Peyer's patch (tissue), 4 donors: ENCODE measurements at regions not wholly inside any gene's neighbourhood (a gene's known extent, or its start where the extent isn't known, plus 50 kb on each side); places are given as distances from the start of the nearest gene placed in this dataset.

ENCODE experiments used
- DNase-seq, 3 donors: peaks; one replicate each; pipeline ENCODE4 v3.0.0-alpha.2; 2017 to 2019
- H3K27ac ChIP-seq, 4 donors: fragments of 200-600 bp; sonication (generic); one replicate each; pipeline ENCODE4 v1.5.1; 2016 to 2019
- H3K27me3 ChIP-seq, 2 donors: fragments of 200-600 bp; sonication (generic); one replicate each; pipeline ENCODE4 v1.5.1; 2019
- H3K36me3 ChIP-seq, 3 donors: fragments of 200-600 bp; sonication (generic); one replicate each; pipeline ENCODE4 v1.5.1; 2016 to 2019
- H3K4me1 ChIP-seq, 4 donors: fragments of 200-600 bp; sonication (generic); one replicate each; pipeline ENCODE4 v1.5.1; 2016 to 2019
- H3K4me3 ChIP-seq, 4 donors: fragments of 200-600 bp; sonication (generic); 1 replicate in 3 of 4; 2 replicates in 1 of 4; pipeline ENCODE4 v1.5.1; 2016 to 2019; ENCODE audit warnings: mild to moderate bottlenecking in 1 of 4
- H3K9me3 ChIP-seq, 4 donors: fragments of 200-600 bp; sonication (generic); one replicate each; pipeline ENCODE4 v1.5.1; 2016 to 2019; ENCODE audit warnings: mild to moderate bottlenecking in 1 of 4
- CTCF ChIP-seq, 6 experiments: fragments of 450-650 bp in 4 of 6; fragments of 200-600 bp in 2 of 6; sonication (generic) in 1 of 6; IDR thresholded peaks; one replicate each; pipeline ENCODE4 v1.5.1; 2017 to 2019; ENCODE audit warnings: antibody characterized with exemption in 6 of 6, mild to moderate bottlenecking in 3 of 6, moderate library complexity in 1 of 6
- POLR2A ChIP-seq, 2 donors: fragments of 450-650 bp; IDR thresholded peaks; one replicate each; pipeline ENCODE4 v1.5.1; 2017; ENCODE audit warnings: antibody characterized with exemption in 2 of 2, mild to moderate bottlenecking in 2 of 2, moderate library complexity in 2 of 2

GRCh38 chr15:35665896-35666536 is 120.1 kb upstream of the DPH6 start:
- no peaks in the 10 kb centered on the region for H3K9me3 ChIP-seq
- TF ChIP-seq CTCF (IDR thresholded peaks at IDR 0.05) (no peak), POLR2A (IDR thresholded peaks at IDR 0.05) (no peak)
- DNase-seq = no peak
- no peak overlapping the region for H3K4me3 ChIP-seq
- H3K27me3 ChIP-seq = no peaks in the 10 kb centered on the region
- no peaks in the 10 kb centered on the region for H3K4me1 ChIP-seq
- H3K36me3 ChIP-seq = no peaks in the 10 kb centered on the region
- no peak overlapping the region for H3K27ac ChIP-seq

- TF ChIP-seq POLR2A (IDR thresholded peaks at IDR 0.05) = no peak
- H3K9me3 ChIP-seq = no peaks in the 10 kb centered on the region
- no peaks in the 10 kb centered on the region for H3K36me3 ChIP-seq
- H3K4me3 ChIP-seq = no peak overlapping the region
- H3K4me1 ChIP-seq = no peaks in the 10 kb centered on the region
- DNase-seq = no peak
- H3K27me3 ChIP-seq = no peaks in the 10 kb centered on the region
- H3K27ac ChIP-seq = no peak overlapping the region
Observed at GRCh38 chr15:35667908-35668307, 121.9 kb upstream of the DPH6 start.

- H3K27me3 ChIP-seq = no peaks in the 10 kb centered on the region
- no peak for DNase-seq
- no peak overlapping the region for H3K27ac ChIP-seq
- H3K4me1 ChIP-seq = no peaks in the 10 kb centered on the region
- no peak for TF ChIP-seq POLR2A (IDR thresholded peaks at IDR 0.05)
- H3K36me3 ChIP-seq = no peaks in the 10 kb centered on the region
- H3K4me3 ChIP-seq = no peak overlapping the region
- no peaks in the 10 kb centered on the region for H3K9me3 ChIP-seq
Observed at GRCh38 chr15:35669021-35669420, 123.1 kb upstream of the DPH6 start.

GRCh38 chr15:35669432-35670045 is 123.6 kb upstream of the DPH6 start:
- H3K4me1 ChIP-seq = no peaks in the 10 kb centered on the region
- no peaks in the 10 kb centered on the region for H3K27me3 ChIP-seq
- H3K36me3 ChIP-seq = no peaks in the 10 kb centered on the region
- TF ChIP-seq CTCF (IDR thresholded peaks at IDR 0.05) (no peak), POLR2A (IDR thresholded peaks at IDR 0.05) (no peak)
- H3K27ac ChIP-seq = no peak overlapping the region
- no peak for DNase-seq
- H3K4me3 ChIP-seq = no peak overlapping the region
- H3K9me3 ChIP-seq = no peaks in the 10 kb centered on the region

- Histone ChIP-seq H3K36me3 (no peaks in the 10 kb centered on the region), H3K27me3 (no peaks in the 10 kb centered on the region), H3K4me1 (no peaks in the 10 kb centered on the region), H3K9me3 (no peaks in the 10 kb centered on the region), H3K27ac (no peak overlapping the region), H3K4me3 (no peak overlapping the region)
- no peak for TF ChIP-seq POLR2A (IDR thresholded peaks at IDR 0.05)
- no peak for TF ChIP-seq CTCF (IDR thresholded peaks at IDR 0.05)
- no peak for DNase-seq
Observed at GRCh38 chr15:35671197-35671596, 125.2 kb upstream of the DPH6 start.

GRCh38 chr15:35671981-35672380 is 126.0 kb upstream of the DPH6 start:
- H3K9me3 ChIP-seq = no peaks in the 10 kb centered on the region
- H3K36me3 ChIP-seq = no peaks in the 10 kb centered on the region
- TF ChIP-seq CTCF (IDR thresholded peaks at IDR 0.05) (no peak), POLR2A (IDR thresholded peaks at IDR 0.05) (no peak)
- H3K4me1 ChIP-seq = no peaks in the 10 kb centered on the region
- no peak overlapping the region for H3K4me3 ChIP-seq
- no peak for DNase-seq
- H3K27me3 ChIP-seq = no peaks in the 10 kb centered on the region
- H3K27ac ChIP-seq = no peak overlapping the region
